GM23338 (cell line): ENCODE measurements at regions not wholly inside any gene's neighbourhood (a gene's known extent, or its start where the extent isn't known, plus 50 kb on each side); places are given as distances from the start of the nearest gene placed in this dataset.
A peak's percentile ranks its signal among the peaks of the same experiment; 100 is the strongest.

Experiments
- ATAC-seq: fragments of 200-7000 bp; cut with Tn5 transposase; 3 replicates; pipeline ENCODE4 v1.9.1; 2020
- DNase-seq: peaks from one replicate; pipeline ENCODE4 v3.0.0-alpha.2; 2015; ENCODE audit warnings: low spot score
- H2AFZ ChIP-seq: fragments of 200-600 bp; sonication (generic); 2 replicates; pipeline ENCODE4 v1.8.0; 2016; ENCODE audit warnings: antibody characterized with exemption, mild to moderate bottlenecking, moderate library complexity
- H3F3A ChIP-seq: fragments of 200-600 bp; sonication (generic); replicated peaks from 2 replicates; pipeline ENCODE4 v1.8.0; 2017; ENCODE audit warnings: antibody characterized with exemption, mixed run types, low read depth
- H3K27ac ChIP-seq: fragments of 200-600 bp; sonication (generic); 2 replicates; pipeline ENCODE4 v1.6.1; 2016; ENCODE audit warnings: low read depth
- H3K27me3 ChIP-seq: fragments of 200-600 bp; sonication (generic); 2 replicates; pipeline ENCODE4 v1.8.0; 2016; ENCODE audit warnings: mild to moderate bottlenecking, mixed run types, moderate library complexity; ENCODE audit not compliant: insufficient read depth
- H3K36me3 ChIP-seq: fragments of 200-600 bp; sonication (generic); 2 replicates; pipeline ENCODE4 v1.8.0; 2016; ENCODE audit warnings: mild to moderate bottlenecking; ENCODE audit not compliant: insufficient read depth
- H3K4me1 ChIP-seq: fragments of 200-600 bp; sonication (generic); 2 replicates; pipeline ENCODE4 v1.8.0; 2016; ENCODE audit warnings: mild to moderate bottlenecking, moderate library complexity; ENCODE audit not compliant: insufficient read depth
- H3K4me2 ChIP-seq: fragments of 200-600 bp; sonication (generic); 2 replicates; pipeline ENCODE4 v1.7.1; 2017; ENCODE audit warnings: mixed run types
- H3K4me3 ChIP-seq: fragments of 200-600 bp; sonication (generic); 2 replicates; pipeline ENCODE4 v1.6.1; 2016; ENCODE audit warnings: mixed run types
- H3K79me2 ChIP-seq: fragments of 200-600 bp; sonication (generic); replicated peaks from 2 replicates; pipeline ENCODE4 v1.8.0; 2017; ENCODE audit warnings: mild to moderate bottlenecking; ENCODE audit not compliant: insufficient read depth
- H3K9me2 ChIP-seq: fragments of 200-600 bp; sonication (generic); 2 replicates; pipeline ENCODE4 v1.8.0; 2017; ENCODE audit not compliant: insufficient read depth
- H4K20me1 ChIP-seq: fragments of 200-600 bp; sonication (generic); replicated peaks from 2 replicates; pipeline ENCODE4 v1.8.0; 2017; ENCODE audit warnings: mild to moderate bottlenecking; ENCODE audit not compliant: insufficient read depth
- H3K27ac Mint-ChIP-seq: 2 replicates; pipeline ENCODE4 v1.8.0; 2020; ENCODE audit warnings: inconsistent platforms, mild to moderate bottlenecking, moderate library complexity, mixed read lengths
- H3K27me3 Mint-ChIP-seq: 3 replicates; pipeline ENCODE4 v1.8.0; 2022; ENCODE audit warnings: low read depth, mild to moderate bottlenecking, moderate library complexity, mixed read lengths, inconsistent platforms; ENCODE audit not compliant: insufficient read depth, poor library complexity
- H3K36me3 Mint-ChIP-seq: 3 replicates; pipeline ENCODE4 v1.8.0; 2021; ENCODE audit warnings: low read depth, mild to moderate bottlenecking, inconsistent platforms, moderate library complexity, mixed read lengths
- H3K4me1 Mint-ChIP-seq: 3 replicates; pipeline ENCODE4 v1.8.0; 2020; ENCODE audit warnings: mild to moderate bottlenecking, inconsistent platforms, mixed read lengths
- H3K4me3 Mint-ChIP-seq: 3 replicates; pipeline ENCODE4 v1.8.0; 2021; ENCODE audit warnings: moderate library complexity, mild to moderate bottlenecking, inconsistent platforms, mixed read lengths
- H3K9me3 Mint-ChIP-seq: 3 replicates; pipeline ENCODE4 v1.8.0; 2020; ENCODE audit warnings: moderate library complexity, mild to moderate bottlenecking, inconsistent platforms, mixed read lengths
- CTCF ChIP-seq, 2 experiments: fragments of 200-600 bp in 1 of 2; sonication (generic) in 1 of 2; conservative IDR thresholded peaks; 2 replicates each; pipeline versions ENCODE4 v1.5.1 to v1.6.1; 2016 to 2017; ENCODE audit warnings: antibody characterized with exemption in 2 of 2, low read depth in 2 of 2, mild to moderate bottlenecking in 2 of 2, moderate library complexity in 1 of 2
- EZH2phosphoT487 ChIP-seq: fragments of 200-600 bp; sonication (generic); IDR thresholded peaks from one replicate; pipeline ENCODE4 v1.8.1; 2018; ENCODE audit warnings: antibody characterized with exemption; ENCODE audit not compliant: unreplicated experiment
- ZNF114 ChIP-seq: fragments of 250-450 bp; sonication (Bioruptor Pico); IDR thresholded peaks from 2 replicates; pipeline ENCODE4 v1.5.0; 2020; ENCODE audit warnings: mild to moderate bottlenecking, moderate library complexity

- Histone ChIP-seq H3K4me1 (peaks cover 29% of the 10 kb centered on the region), H3K4me2 (no peak overlapping the region), H2AFZ (no peak overlapping the region), H3K36me3 (no peaks in the 10 kb centered on the region), H3K9me2 (peaks cover 4% of the 10 kb centered on the region; the same call in 1 of the 2 replicates), H4K20me1 (no peaks in the 10 kb centered on the region), H3K4me3 (no peak overlapping the region), H3K27me3 (no peaks in the 10 kb centered on the region), H3F3A (no peaks in the 10 kb centered on the region; the same call in 1 of the 2 replicates), H3K79me2 (no peaks in the 10 kb centered on the region), H3K27ac (no peak overlapping the region)
- peaks cover 7% of the 10 kb centered on the region for H3K27me3 Mint-ChIP-seq
- TF ChIP-seq CTCF (conservative IDR thresholded peaks at IDR 0.05; ENCODE audit: low read depth in 2 of 2) (peak; percentile 21 to 55; a peak in 3 of 4 replicates), ZNF114 (CRISPR knock-in tag) (no peak)
- peaks cover 1% of the 10 kb centered on the region; the same call in 1 of the 3 replicates for H3K9me3 Mint-ChIP-seq
- ATAC-seq: no peak
- peaks cover 28% of the 10 kb centered on the region for H3K4me1 Mint-ChIP-seq
- DNase-seq: no peak
- H3K4me3 Mint-ChIP-seq: no peak overlapping the region
- H3K36me3 Mint-ChIP-seq: no peaks in the 10 kb centered on the region
- H3K27ac Mint-ChIP-seq: no peak overlapping the region; the same call in 1 of the 2 replicates
Measured at GRCh38 chr3:181862502-181862901, 150.8 kb downstream of the SOX2 start.

GRCh38 chr3:181868576-181869082 lies 156.9 kb downstream of the SOX2 start:
- peak; percentile 71 for ATAC-seq
- H2AFZ ChIP-seq: no peak overlapping the region

More at GRCh38 chr3:181868576-181869082, 156.9 kb downstream of the SOX2 start:
- no peaks in the 10 kb centered on the region for H3K9me2 ChIP-seq
- H4K20me1 ChIP-seq: no peaks in the 10 kb centered on the region
- H3K4me3 ChIP-seq: no peak overlapping the region
- no peaks in the 10 kb centered on the region for H3F3A ChIP-seq
- no peak overlapping the region for H3K27ac Mint-ChIP-seq
- no peaks in the 10 kb centered on the region for H3K36me3 Mint-ChIP-seq
- H3K27me3 ChIP-seq: no peaks in the 10 kb centered on the region
- no peak for TF ChIP-seq EZH2phosphoT487
- TF ChIP-seq CTCF (conservative IDR thresholded peaks at IDR 0.05; ENCODE audit: low read depth in 2 of 2): peak; percentile 21 to 30; a peak in 3 of 4 replicates
- no peak for TF ChIP-seq ZNF114 (CRISPR knock-in tag)
- H3K27ac ChIP-seq: no peak overlapping the region
- peaks cover 2% of the 10 kb centered on the region for H3K27me3 Mint-ChIP-seq
- no peaks in the 10 kb centered on the region for H3K36me3 ChIP-seq
- H3K4me1 Mint-ChIP-seq: peaks cover 8% of the 10 kb centered on the region; the same call in 2 of the 3 replicates
- H3K4me3 Mint-ChIP-seq: no peak overlapping the region
- H3K4me2 ChIP-seq: no peak overlapping the region
- peaks cover 7% of the 10 kb centered on the region; the same call in 2 of the 3 replicates for H3K9me3 Mint-ChIP-seq
- no peak for DNase-seq
- H3K4me1 ChIP-seq: no peaks in the 10 kb centered on the region
- no peaks in the 10 kb centered on the region for H3K79me2 ChIP-seq
